ENCODE measurements at regions not wholly inside any gene's neighbourhood (a gene's known extent, or its start where the extent isn't known, plus 50 kb on each side); places are given as distances from the start of the nearest gene placed in this dataset.

- no peak for TF ChIP-seq REST (IDR thresholded peaks at IDR 0.05; ENCODE audit: low read depth, low read length)
- no peak for TF ChIP-seq BCLAF1 (IDR thresholded peaks at IDR 0.05)
- no peak for TF ChIP-seq IKZF1 (conservative IDR thresholded peaks at IDR 0.05)
Measured at GRCh38 chr15:66928101-66928500, 137.3 kb upstream of the SMAD3 start (continued).

- DNase-seq (ENCODE audit: low read depth, low spot score), result no peak
- RAD21 ChIA-PET (ENCODE audit: unreplicated experiment), result no interaction called here
- ATAC-seq, result no peak
- Histone ChIP-seq H4K20me1 (ENCODE audit: control insufficient read depth, insufficient read depth) (no peaks in the 10 kb centered on the region), H3K9ac (ENCODE audit: control insufficient read depth, insufficient read depth, low read length) (no peak overlapping the region), H3K9me3 (replicated peaks; ENCODE audit: control insufficient read depth, insufficient read depth, low read length) (peaks cover 2% of the 10 kb centered on the region; the same call in 1 of the 3 replicates), H3K4me2 (ENCODE audit: control insufficient read depth, insufficient read depth) (no peak overlapping the region), H3K4me1 (ENCODE audit: control insufficient read depth, insufficient read depth, low read length) (no peaks in the 10 kb centered on the region), H3K79me2 (ENCODE audit: control insufficient read depth, insufficient read depth, low read length) (no peaks in the 10 kb centered on the region), H3K27me3 (replicated peaks in 1 of 2; ENCODE audit: control insufficient read depth in 2 of 2, insufficient read depth in 2 of 2, low read length in 1 of 2) (no peaks in the 10 kb centered on the region), H3K36me3 (ENCODE audit: control insufficient read depth in 2 of 2, insufficient read depth in 2 of 2, low read length in 1 of 2) (no peaks in the 10 kb centered on the region), H3K27ac (ENCODE audit: control insufficient read depth, insufficient read depth) (no peak overlapping the region), H2AFZ (ENCODE audit: control insufficient read depth, low read depth, low read length) (no peak overlapping the region), H3K4me3 (no peak overlapping the region)
- SMC1A ChIA-PET (ENCODE audit: uncharacterized antibody, unreplicated experiment), result no interaction called here
- WGBS (ENCODE audit: insufficient coverage, insufficient replicate concordance, low lambda C conversion rate, missing lambda C conversion rate), result no CpG with 5 or more reads among the region's 1 CpG
- in situ Hi-C loops (cut with MboI), result no loop called here
- intact Hi-C loops (cut with micrococcal nuclease; ENCODE audit: unreplicated experiment), result no loop called here
- CTCF ChIA-PET, result interaction anchor here (1.3 kb wide), 1 partner anchor 12 kb away, joined by 3 read pairs; no protein-coding TSS in a partner anchor
- no TSS peak for BruUV-seq (replicated peaks)
- FAIRE-seq, result no peak
- POLR2A ChIA-PET, result no interaction called here
- TF ChIP-seq ATF2 (IDR thresholded peaks at IDR 0.05; ENCODE audit: low read length) (no peak), EP300 (IDR thresholded peaks at IDR 0.05; ENCODE audit: borderline replicate concordance in 1 of 2, control insufficient read depth in 1 of 2, low read depth in 2 of 2, low read length in 2 of 2) (no peak), RCOR1 (conservative IDR thresholded peaks at IDR 0.05; ENCODE audit: low read depth, low read length) (no peak), HDAC2 (IDR thresholded peaks at IDR 0.05) (no peak), ZNF217 (IDR thresholded peaks at IDR 0.05) (no peak), CREB1 (IDR thresholded peaks at IDR 0.05; ENCODE audit: low read depth) (no peak), WRNIP1 (IDR thresholded peaks at IDR 0.05; ENCODE audit: borderline replicate concordance, low read depth, low read length) (no peak), HDAC6 (IDR thresholded peaks at IDR 0.05; ENCODE audit: unreplicated experiment) (no peak), ZZZ3 (IDR thresholded peaks at IDR 0.05; ENCODE audit: control insufficient read depth, insufficient read length, low read depth) (no peak), USF2 (IDR thresholded peaks at IDR 0.05; ENCODE audit: borderline replicate concordance, low read depth, low read length) (no peak), LARP7 (IDR thresholded peaks at IDR 0.05) (no peak)
Measured at GRCh38 chr15:66928784-66929183, 136.6 kb upstream of the SMAD3 start.
